ENCODE measurements at regions not wholly inside any gene's neighbourhood (a gene's known extent, or its start where the extent isn't known, plus 50 kb on each side); places are given as distances from the start of the nearest gene placed in this dataset.

DNA sequence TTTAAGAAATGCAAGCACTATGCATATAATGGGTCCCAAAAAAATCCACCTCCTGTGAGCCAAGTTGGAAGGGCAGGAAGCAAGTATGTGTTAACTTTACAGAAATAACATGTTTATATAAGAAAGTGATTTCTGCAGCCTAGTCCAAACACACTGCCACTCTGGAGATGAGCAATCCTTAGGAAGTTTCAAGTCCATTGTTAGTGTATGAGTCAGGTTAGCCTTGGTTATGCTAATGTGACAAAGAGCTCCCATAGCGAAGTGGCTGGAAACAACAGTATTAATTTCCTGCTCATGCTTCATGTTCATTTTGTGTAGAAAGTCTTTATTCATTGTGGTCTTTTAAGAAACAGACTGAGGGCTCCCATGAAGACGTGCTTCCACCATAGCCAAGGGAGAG lies 121.4 kb downstream of the TBXT start:
- no peaks in the 10 kb centered on the region for H3K36me3 ChIP-seq
- H3K9me3 ChIP-seq: no peaks in the 10 kb centered on the region
- intact Hi-C loops (cut with DNase I): no loop called here
- TF ChIP-seq POLR2AphosphoS5 (IDR thresholded peaks at IDR 0.05) (no peak), POLR2A (IDR thresholded peaks at IDR 0.05) (no peak)
- TF ChIP-seq, protein P1, sequence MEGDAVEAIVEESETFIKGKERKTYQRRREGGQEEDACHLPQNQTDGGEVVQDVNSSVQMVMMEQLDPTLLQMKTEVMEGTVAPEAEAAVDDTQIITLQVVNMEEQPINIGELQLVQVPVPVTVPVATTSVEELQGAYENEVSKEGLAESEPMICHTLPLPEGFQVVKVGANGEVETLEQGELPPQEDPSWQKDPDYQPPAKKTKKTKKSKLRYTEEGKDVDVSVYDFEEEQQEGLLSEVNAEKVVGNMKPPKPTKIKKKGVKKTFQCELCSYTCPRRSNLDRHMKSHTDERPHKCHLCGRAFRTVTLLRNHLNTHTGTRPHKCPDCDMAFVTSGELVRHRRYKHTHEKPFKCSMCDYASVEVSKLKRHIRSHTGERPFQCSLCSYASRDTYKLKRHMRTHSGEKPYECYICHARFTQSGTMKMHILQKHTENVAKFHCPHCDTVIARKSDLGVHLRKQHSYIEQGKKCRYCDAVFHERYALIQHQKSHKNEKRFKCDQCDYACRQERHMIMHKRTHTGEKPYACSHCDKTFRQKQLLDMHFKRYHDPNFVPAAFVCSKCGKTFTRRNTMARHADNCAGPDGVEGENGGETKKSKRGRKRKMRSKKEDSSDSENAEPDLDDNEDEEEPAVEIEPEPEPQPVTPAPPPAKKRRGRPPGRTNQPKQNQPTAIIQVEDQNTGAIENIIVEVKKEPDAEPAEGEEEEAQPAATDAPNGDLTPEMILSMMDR (IDR thresholded peaks at IDR 0.05): no peak
- no peak for DNase-seq (ENCODE audit: low spot score)
- no peaks in the 10 kb centered on the region for H3K27me3 ChIP-seq (replicated peaks; ENCODE audit: insufficient read depth)
- WGBS: 83% methylated on average over 2 of the region's 2 CpGs
- H3K27ac ChIP-seq: no peak overlapping the region
- H3K4me1 ChIP-seq (replicated peaks): no peaks in the 10 kb centered on the region
- no peak overlapping the region for H3K4me3 ChIP-seq

GRCh38 chr6:166045860-166046200 lies 121.8 kb downstream of the TBXT start:
- Histone ChIP-seq H3K36me3 (no peaks in the 10 kb centered on the region), H3K27ac (no peak overlapping the region), H3K9me3 (no peaks in the 10 kb centered on the region), H3K4me1 (replicated peaks) (no peaks in the 10 kb centered on the region), H3K27me3 (replicated peaks; ENCODE audit: insufficient read depth) (no peaks in the 10 kb centered on the region), H3K4me3 (no peak overlapping the region)
- WGBS: 44% methylated on average over 1 of the region's 1 CpG
- TF ChIP-seq POLR2A (IDR thresholded peaks at IDR 0.05) (no peak), POLR2AphosphoS5 (IDR thresholded peaks at IDR 0.05) (no peak)
- TF ChIP-seq, protein P1 (IDR thresholded peaks at IDR 0.05): no peak
- no peak for DNase-seq (ENCODE audit: low spot score)
- intact Hi-C loops (cut with DNase I): no loop called here

DNA sequence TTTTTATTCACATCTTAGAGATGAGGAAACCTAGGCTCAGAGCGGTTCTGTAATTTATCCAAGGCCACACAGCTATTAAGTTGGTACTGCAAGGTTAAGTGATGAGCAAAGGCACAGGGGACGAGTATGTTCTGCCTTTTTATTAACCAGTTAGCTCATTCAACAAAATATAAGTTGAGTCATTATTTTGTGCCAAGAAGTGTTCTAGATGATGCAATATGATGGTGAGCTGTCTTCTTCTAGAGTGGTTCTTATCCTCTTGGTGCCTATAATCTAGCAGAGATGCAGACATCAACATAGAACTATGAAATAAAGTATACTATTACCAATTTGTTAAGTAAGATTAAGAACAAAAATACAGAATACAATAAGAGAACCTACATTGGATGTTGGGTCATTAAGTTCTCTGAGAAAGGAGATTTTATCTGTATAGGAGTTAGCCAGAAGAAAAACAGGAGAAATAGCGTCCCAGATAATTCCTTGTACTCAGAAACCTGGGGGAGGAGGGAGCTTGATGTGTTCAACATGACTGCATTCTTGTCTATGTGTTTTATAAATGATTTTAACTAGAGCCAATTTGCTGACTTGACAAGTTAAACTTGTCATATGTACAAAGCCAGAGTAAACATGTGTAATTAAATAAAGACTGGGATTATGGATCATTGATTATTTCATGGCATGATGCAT lies 122.3 kb downstream of the TBXT start:
- no peak overlapping the region for H3K27ac ChIP-seq
- DNase-seq (ENCODE audit: low spot score): no peak
- H3K36me3 ChIP-seq: no peaks in the 10 kb centered on the region
- no peak overlapping the region for H3K4me3 ChIP-seq
- TF ChIP-seq, protein P1 (IDR thresholded peaks at IDR 0.05): no peak
- TF ChIP-seq POLR2A (IDR thresholded peaks at IDR 0.05) (no peak), POLR2AphosphoS5 (IDR thresholded peaks at IDR 0.05) (no peak)
- H3K4me1 ChIP-seq (replicated peaks): no peaks in the 10 kb centered on the region
- 59% methylated on average over 3 of the region's 3 CpGs for WGBS
- intact Hi-C loops (cut with DNase I): no loop called here
- H3K9me3 ChIP-seq: no peaks in the 10 kb centered on the region
- H3K27me3 ChIP-seq (replicated peaks; ENCODE audit: insufficient read depth): no peaks in the 10 kb centered on the region

DNA sequence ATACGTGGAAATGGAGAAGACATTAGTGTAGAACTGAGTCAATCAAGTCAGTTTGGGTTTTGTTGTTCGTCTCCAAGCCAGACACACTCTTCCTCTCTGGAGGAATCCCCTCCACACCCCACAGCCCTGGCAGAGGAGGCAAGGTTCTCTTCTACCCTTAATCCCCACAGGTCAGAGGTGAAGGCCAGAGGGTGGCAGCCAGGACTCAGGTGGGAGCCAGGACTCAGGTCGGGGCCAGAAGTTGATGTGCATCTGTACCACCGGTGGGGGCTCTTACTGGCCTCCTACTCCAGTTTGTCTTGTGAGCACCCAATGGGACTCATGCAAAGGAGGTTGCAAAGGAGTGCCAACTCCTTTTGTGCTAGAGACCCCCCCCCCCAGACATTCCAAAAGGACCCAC lies 126.4 kb downstream of the TBXT start:
- H3K9me3 ChIP-seq: no peaks in the 10 kb centered on the region
- TF ChIP-seq POLR2AphosphoS5 (IDR thresholded peaks at IDR 0.05) (no peak), POLR2A (IDR thresholded peaks at IDR 0.05) (no peak)
- TF ChIP-seq, protein P1 (IDR thresholded peaks at IDR 0.05): no peak
- H3K4me3 ChIP-seq: no peak overlapping the region
- H3K4me1 ChIP-seq (replicated peaks): no peaks in the 10 kb centered on the region
- no peaks in the 10 kb centered on the region for H3K36me3 ChIP-seq
- no peak for DNase-seq (ENCODE audit: low spot score)
- 92% methylated on average over 4 of the region's 4 CpGs for WGBS
- no peaks in the 10 kb centered on the region for H3K27me3 ChIP-seq (replicated peaks; ENCODE audit: insufficient read depth)
- intact Hi-C loops (cut with DNase I): no loop called here
- no peak overlapping the region for H3K27ac ChIP-seq

DNA sequence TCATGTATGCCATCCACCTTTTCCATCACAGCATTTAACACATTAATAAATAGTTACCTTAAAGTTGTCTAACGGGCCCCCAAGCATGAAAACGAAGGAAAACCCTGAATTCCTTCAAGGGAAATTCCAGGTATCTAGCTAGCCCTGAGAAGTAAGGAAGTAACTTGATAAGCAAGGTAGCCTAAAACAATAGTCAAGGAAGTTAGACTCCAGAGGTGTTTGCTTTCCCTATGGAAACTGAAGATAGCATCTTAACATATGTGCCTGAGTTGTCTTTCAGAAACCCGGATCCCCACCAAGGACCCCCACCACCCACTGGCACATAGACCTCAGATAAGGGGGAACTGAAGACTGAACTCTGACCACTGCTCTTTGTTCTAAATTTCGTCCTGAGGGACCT lies 127.4 kb downstream of the TBXT start:
- Histone ChIP-seq H3K4me1 (replicated peaks) (no peaks in the 10 kb centered on the region), H3K36me3 (no peaks in the 10 kb centered on the region), H3K27ac (no peak overlapping the region), H3K27me3 (replicated peaks; ENCODE audit: insufficient read depth) (no peaks in the 10 kb centered on the region), H3K9me3 (no peaks in the 10 kb centered on the region), H3K4me3 (no peak overlapping the region)
- no peak for DNase-seq (ENCODE audit: low spot score)
- intact Hi-C loops (cut with DNase I): no loop called here
- 51% methylated on average over 4 of the region's 4 CpGs for WGBS
- TF ChIP-seq POLR2A (IDR thresholded peaks at IDR 0.05) (no peak), POLR2AphosphoS5 (IDR thresholded peaks at IDR 0.05) (no peak)
- TF ChIP-seq, protein P1 (IDR thresholded peaks at IDR 0.05): no peak

Measured in prostate gland (tissue), 2 donors.